Activated CD4-positive, alpha-beta T cell treated with anti-CD3 and anti-CD28 coated beads, Interleukin-2, Interleukin-6, amounts not matched to agents 100 ng/mL and 50 ng/mL, durations not matched to agents 16 hours and 8 hours (primary cell): ENCODE measurements at regions not wholly inside any gene's neighbourhood (a gene's known extent, or its start where the extent isn't known, plus 50 kb on each side); places are given as distances from the start of the nearest gene placed in this dataset.

Experiments used
- DNase-seq: peaks from one replicate; pipeline ENCODE4 v3.0.0-alpha.2; 2020

DNA sequence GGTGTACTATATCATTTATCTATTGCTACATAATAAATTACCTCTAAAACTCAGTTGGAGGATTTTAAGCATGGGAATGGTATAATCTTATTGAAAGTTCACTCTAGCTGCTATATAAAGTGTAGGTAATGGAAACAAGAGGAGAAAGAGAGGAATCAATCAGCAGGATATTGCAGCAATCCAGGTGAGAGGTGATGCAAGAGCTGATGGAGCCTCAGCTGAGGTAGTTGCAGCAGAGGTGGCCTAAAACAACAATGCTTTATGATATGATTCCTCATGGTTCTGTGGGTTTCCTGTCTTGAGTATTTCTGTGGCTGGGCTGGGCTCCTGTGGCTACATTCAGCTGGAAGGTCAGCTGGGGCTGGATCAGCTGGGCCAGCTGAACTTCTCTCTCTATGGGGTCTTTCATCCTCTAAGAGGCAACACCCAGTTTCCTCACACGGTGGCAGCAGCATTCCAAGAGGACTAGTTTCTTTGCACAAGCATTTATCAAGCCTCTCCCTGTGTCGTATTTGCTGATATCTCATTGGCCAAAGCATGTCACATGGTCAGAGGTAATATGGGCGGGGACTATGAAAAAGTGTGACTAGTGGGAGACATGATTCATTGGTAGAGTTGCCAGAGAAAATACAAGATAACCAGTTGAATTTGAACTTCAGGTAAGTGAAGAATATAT is 135.4 kb upstream of the LARGE1 start:
- no peak for DNase-seq

DNA sequence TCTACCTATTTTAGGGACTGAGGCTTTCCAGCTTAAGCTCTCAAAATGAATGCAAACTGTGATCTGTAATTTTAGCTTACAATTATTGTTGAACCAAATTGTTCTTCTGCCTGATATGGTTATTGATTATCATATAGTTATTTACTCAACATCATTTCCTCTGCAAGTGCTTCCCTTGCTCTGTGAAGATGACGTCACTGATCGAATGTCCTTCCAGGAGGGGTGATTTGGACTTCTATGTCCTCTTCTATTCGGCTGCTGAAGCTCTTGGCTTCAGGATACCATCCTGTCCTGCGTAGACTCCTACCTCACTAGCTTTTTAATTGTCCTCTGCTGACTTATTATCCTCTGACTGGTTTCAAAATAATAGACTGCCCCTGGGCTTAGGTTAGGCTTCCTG is 137.4 kb upstream of the LARGE1 start:
- DNase-seq, result no peak

DNA sequence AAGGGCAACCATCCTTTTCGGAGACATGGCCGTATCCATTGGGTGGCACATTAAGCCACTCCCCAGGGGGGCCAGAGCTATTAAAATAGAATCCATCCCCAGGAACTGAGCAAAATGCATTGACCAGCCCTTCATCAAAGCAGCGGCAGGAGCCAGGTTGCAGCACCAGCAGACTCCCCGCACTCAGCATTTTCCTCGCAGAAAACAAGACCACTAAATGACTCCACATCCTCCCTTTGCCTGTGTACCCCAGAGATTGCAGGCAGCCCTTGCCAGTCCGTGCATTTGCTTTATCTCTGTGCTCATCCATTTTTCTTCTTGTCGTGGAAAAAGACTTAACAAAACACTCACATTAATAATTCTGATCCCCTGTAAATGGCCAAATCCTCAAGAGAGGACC is 144.4 kb upstream of the LARGE1 start:
- no peak for DNase-seq

DNA sequence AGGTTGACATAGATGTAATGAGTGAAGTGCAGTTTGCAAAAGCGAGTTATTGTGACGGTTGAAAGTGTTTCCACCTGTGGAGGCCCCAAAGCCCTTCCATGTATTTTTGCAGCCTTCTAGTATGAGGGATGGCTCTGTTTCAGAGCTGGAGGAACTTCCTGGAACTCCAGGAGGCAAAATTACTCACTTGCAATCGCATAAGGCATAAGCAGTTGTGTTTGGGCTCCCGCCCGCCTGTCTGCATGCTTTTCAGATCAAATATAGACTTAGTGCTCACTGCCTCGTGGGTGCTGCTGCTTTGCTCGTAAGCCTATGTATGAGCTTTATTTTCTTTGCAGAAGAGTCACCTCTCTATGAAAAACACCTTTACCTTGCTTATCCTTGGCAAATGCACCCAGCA is 146.8 kb upstream of the LARGE1 start:
- DNase-seq, result no peak

- DNase-seq, result no peak
These were observed 147.7 kb upstream of the LARGE1 start for GRCh38 chr22:34068001-34068400.

DNA sequence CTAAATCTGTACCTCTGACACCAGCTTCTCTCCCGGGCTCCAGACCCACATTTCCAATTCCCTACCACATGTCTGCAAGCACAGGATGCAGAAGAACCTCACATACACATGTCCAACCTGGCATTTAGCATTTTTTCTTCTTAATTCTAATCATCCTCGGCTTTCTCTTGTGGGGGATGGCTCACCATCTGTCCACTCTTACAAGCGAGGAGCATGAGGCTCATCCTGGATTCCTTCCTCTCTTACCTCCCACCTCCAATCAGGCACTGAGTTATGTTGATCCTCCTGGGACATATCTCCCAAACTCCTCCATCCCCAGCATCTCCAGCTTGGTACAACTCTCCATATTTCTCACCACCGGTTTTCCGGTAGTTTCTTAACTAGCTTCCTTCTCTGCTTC is 149.8 kb upstream of the LARGE1 start:
- DNase-seq, result no peak

GRCh38 chr22:34070531-34070930 is 150.3 kb upstream of the LARGE1 start:
- no peak for DNase-seq

DNA sequence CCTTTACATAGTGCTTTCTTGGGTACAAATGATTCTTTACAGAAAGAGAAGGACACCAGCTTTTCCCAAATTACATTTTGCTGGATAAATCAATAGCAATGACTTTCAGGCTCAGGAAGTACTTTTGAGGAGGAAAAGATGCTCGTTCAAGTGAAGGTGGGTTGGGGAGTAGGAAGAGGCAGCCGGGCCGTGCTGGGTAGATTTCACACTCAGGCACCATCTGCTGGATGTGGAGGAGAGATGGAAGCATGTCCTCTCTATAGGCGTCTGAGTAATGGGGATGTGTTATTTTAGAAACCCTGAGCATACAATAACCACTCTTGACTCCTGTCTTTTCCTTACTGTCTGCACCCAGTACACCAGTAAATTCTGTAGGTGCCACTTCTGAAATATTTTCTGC is 152.3 kb upstream of the LARGE1 start:
- DNase-seq, result no peak

GRCh38 chr22:34080433-34080832 is 160.2 kb upstream of the LARGE1 start:
- DNase-seq, result no peak

GRCh38 chr22:34096770-34097169 is 176.5 kb upstream of the LARGE1 start:
- DNase-seq, result no peak

GRCh38 chr22:34099278-34099677 is 179.0 kb upstream of the LARGE1 start:
- DNase-seq, result no peak

- DNase-seq, result no peak
These were observed 182.4 kb upstream of the LARGE1 start for GRCh38 chr22:34102633-34103032.

GRCh38 chr22:34105461-34106062 is 185.3 kb upstream of the LARGE1 start:
- peak; percentile 18 for DNase-seq

GRCh38 chr22:34108168-34108567 is 187.9 kb upstream of the LARGE1 start:
- no peak for DNase-seq

DNA sequence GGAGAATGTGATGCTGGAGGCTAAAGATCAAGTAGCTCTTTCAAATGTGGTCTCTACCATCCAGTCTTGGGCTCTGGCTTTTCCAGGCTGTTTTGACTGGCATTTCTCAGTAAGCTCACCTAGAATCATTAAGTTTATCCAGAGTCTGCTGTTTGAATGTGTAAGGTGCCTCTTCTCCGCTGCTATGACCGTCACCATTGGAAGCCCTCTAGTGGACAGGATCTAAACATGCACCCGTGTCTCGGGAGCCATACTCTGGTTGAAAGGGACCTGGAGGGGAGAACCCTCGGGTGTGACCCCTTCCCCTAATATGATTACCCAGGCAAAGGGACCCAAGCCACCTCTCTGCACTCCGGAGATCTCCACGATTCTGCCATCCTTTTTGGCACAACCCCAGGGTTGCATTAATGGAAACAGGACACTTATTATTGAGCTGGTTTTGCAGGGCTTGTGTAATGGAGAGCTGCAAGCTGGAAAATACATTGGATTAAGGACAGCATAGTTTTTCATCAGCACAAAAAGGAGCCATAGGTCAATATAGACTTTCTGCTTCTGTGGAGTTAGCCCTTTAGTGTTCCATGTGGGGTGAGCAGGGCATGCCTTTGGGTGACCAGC is 191.0 kb upstream of the LARGE1 start:
- peak; percentile 48 for DNase-seq

DNA sequence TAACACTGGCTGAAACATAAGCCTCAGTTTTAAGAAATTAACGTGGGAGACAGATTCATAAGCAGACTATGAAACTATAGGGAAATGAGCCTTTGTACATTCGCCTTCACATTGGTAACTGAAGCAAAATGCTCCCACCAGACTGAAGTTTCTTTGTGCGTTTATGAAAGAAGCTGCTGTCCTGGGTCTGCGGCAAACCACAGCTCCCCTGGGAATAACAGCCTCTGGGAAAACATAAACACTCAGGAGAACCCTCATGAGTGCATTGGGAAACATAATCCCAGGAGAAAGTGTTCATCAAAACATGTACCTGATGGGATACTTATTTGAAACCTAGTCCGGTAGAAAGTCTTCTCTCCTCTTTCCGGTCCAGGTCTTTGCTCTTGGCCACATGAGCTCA is 193.1 kb upstream of the LARGE1 start:
- no peak for DNase-seq

GRCh38 chr22:34114406-34114805 is 194.1 kb upstream of the LARGE1 start:
- no peak for DNase-seq

GRCh38 chr22:34115722-34116121 is 195.4 kb upstream of the LARGE1 start:
- no peak for DNase-seq

DNA sequence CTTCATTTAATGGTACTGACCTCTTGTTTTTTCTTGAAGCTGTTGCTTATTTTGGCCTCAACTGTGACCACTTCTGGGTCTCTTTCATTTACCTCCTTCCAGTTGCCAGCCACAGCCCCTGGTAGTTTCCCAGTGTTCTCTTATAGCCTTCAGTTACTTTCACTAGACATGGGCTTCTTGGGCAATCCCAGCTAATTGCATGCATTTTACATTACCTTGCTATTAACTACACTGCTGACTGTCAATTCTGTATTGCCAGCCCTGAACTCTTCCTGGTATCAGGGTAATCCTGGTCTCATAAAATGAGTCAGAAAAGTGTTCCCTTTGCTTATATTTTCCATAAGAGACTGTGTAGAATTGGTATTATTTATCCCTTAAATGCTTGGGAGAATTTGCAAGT is 195.8 kb upstream of the LARGE1 start:
- DNase-seq, result no peak

- DNase-seq, result no peak
These were observed 201.8 kb upstream of the LARGE1 start for GRCh38 chr22:34122042-34122441.

GRCh38 chr22:34129691-34130486 is 209.6 kb upstream of the LARGE1 start:
- no peak for DNase-seq

DNA sequence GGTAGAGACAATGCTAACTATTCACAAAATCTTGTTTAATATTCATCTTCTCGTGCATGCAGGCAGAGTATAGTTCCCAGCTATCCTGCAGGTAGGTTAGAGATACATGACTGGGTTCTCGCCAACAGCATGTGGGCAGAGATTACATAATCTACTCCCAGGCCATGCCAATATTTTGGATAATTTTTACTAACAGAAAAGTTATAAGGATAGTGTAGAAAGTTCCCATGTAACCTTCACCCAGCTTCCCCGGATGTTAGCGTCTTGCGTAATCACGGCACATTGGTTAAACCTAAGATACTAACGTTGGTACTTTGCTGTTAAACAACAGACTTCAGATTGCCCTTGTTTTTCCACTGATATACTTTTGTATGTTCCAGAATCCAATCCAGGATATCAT is 215.5 kb upstream of the LARGE1 start:
- DNase-seq, result no peak

- no peak for DNase-seq
These were observed 229.7 kb upstream of the LARGE1 start for GRCh38 chr22:34150023-34150422.

GRCh38 chr22:34159491-34159890 is 239.2 kb upstream of the LARGE1 start:
- DNase-seq, result no peak
